H9 (cell line): ENCODE measurements at regions not wholly inside any gene's neighbourhood (a gene's known extent, or its start where the extent isn't known, plus 50 kb on each side); places are given as distances from the start of the nearest gene placed in this dataset.

ENCODE experiments used
- DNase-seq: peaks from one replicate; pipeline ENCODE4 v3.0.0-alpha.2; 2017
- H2AFZ ChIP-seq: one replicate; pipeline ENCODE4 v1.6.1; 2013; ENCODE audit warnings: mild to moderate bottlenecking, low read length, control low read depth, moderate library complexity
- H2AK5ac ChIP-seq: 2 replicates; pipeline ENCODE4 v1.6.1; 2013; ENCODE audit warnings: low read length, control low read depth, mixed read lengths; ENCODE audit not compliant: insufficient read length
- H2BK120ac ChIP-seq: one replicate; pipeline ENCODE4 v1.6.1; 2013; ENCODE audit warnings: low read depth, mild to moderate bottlenecking, low read length, control low read depth, inconsistent platforms; ENCODE audit not compliant: poor library complexity, severe bottlenecking
- H2BK12ac ChIP-seq: 2 replicates; pipeline ENCODE4 v1.6.1; 2013; ENCODE audit warnings: low read length, control low read depth, mixed read lengths, low read depth; ENCODE audit not compliant: insufficient read length
- H2BK15ac ChIP-seq: 2 replicates; pipeline ENCODE4 v1.6.1; 2013; ENCODE audit warnings: low read depth, low read length, control low read depth
- H2BK20ac ChIP-seq: one replicate; pipeline ENCODE4 v1.6.1; 2013; ENCODE audit warnings: low read depth, mild to moderate bottlenecking, low read length, control low read depth, inconsistent platforms; ENCODE audit not compliant: poor library complexity, severe bottlenecking
- H2BK5ac ChIP-seq: 2 replicates; pipeline ENCODE4 v1.6.1; 2013; ENCODE audit warnings: low read length, control low read depth, mixed read lengths; ENCODE audit not compliant: insufficient read length
- H3K14ac ChIP-seq: 2 replicates; pipeline ENCODE4 v1.6.1; 2013; ENCODE audit warnings: low read length, control low read depth; ENCODE audit not compliant: insufficient read depth
- H3K18ac ChIP-seq: 2 replicates; pipeline ENCODE4 v1.6.1; 2013; ENCODE audit warnings: low read depth, mild to moderate bottlenecking, mixed read lengths, low read length, control low read depth; ENCODE audit not compliant: insufficient read length
- H3K23ac ChIP-seq: 2 replicates; pipeline ENCODE4 v1.6.1; 2013; ENCODE audit warnings: low read length, control low read depth, mixed read lengths, low read depth; ENCODE audit not compliant: insufficient read length
- H3K23me2 ChIP-seq: 2 replicates; pipeline ENCODE4 v1.6.1; 2013; ENCODE audit warnings: low read depth, mild to moderate bottlenecking, mixed read lengths, low read length, control low read depth; ENCODE audit not compliant: insufficient read length, poor library complexity, severe bottlenecking
- H3K27ac ChIP-seq: 2 replicates; pipeline ENCODE4 v1.5.1; 2013; ENCODE audit warnings: low read length, control low read depth, mixed read lengths, low read depth; ENCODE audit not compliant: insufficient read length
- H3K27me3 ChIP-seq: 2 replicates; pipeline ENCODE4 v1.6.1; 2013; ENCODE audit warnings: low read length, control low read depth, inconsistent platforms; ENCODE audit not compliant: insufficient read depth
- H3K4ac ChIP-seq: 2 replicates; pipeline ENCODE4 v1.6.1; 2013; ENCODE audit warnings: low read depth, mild to moderate bottlenecking, control low read depth, inconsistent platforms, low read length, moderate library complexity
- H3K4me1 ChIP-seq: 2 replicates; pipeline ENCODE4 v1.6.1; 2013; ENCODE audit warnings: low read length, control low read depth, inconsistent platforms; ENCODE audit not compliant: insufficient read depth
- H3K4me2 ChIP-seq: 2 replicates; pipeline ENCODE4 v1.6.1; 2013; ENCODE audit warnings: low read length, control low read depth, mixed read lengths; ENCODE audit not compliant: insufficient read length, insufficient read depth
- H3K56ac ChIP-seq: 2 replicates; pipeline ENCODE4 v1.6.1; 2013; ENCODE audit warnings: low read depth, mild to moderate bottlenecking, mixed read lengths, low read length, control low read depth; ENCODE audit not compliant: insufficient read length
- H3K79me1 ChIP-seq: 2 replicates; pipeline ENCODE4 v1.6.1; 2013; ENCODE audit warnings: low read depth, mild to moderate bottlenecking, moderate library complexity, low read length, control low read depth, inconsistent platforms; ENCODE audit not compliant: insufficient read depth, poor library complexity, severe bottlenecking
- H3K79me2 ChIP-seq: 2 replicates; pipeline ENCODE4 v1.6.1; 2013; ENCODE audit warnings: low read length, control low read depth, inconsistent platforms; ENCODE audit not compliant: insufficient read depth
- H3K9ac ChIP-seq: 2 replicates; pipeline ENCODE4 v1.6.1; 2013; ENCODE audit warnings: low read length, control low read depth, mixed read lengths; ENCODE audit not compliant: insufficient read length; ENCODE audit errors: extremely low read depth
- H3K9me3 ChIP-seq: one replicate; pipeline ENCODE4 v1.6.1; 2013; ENCODE audit warnings: low read depth, low read length, inconsistent platforms; ENCODE audit not compliant: control insufficient read depth
- H3T11ph ChIP-seq: one replicate; pipeline ENCODE4 v1.6.1; 2013; ENCODE audit warnings: mild to moderate bottlenecking, low read length, control low read depth, inconsistent platforms
- H4K20me1 ChIP-seq: one replicate; pipeline ENCODE4 v1.6.1; 2013; ENCODE audit not compliant: control insufficient read depth, insufficient read length, insufficient read depth
- H4K5ac ChIP-seq: 2 replicates; pipeline ENCODE4 v1.6.1; 2013; ENCODE audit warnings: low read depth, mild to moderate bottlenecking, mixed read lengths, low read length, control low read depth; ENCODE audit not compliant: insufficient read length
- H4K8ac ChIP-seq: replicated peaks from 2 replicates; pipeline ENCODE4 v1.6.1; 2013; ENCODE audit warnings: low read length, control low read depth, mixed read lengths, low read depth; ENCODE audit not compliant: insufficient read length
- H4K91ac ChIP-seq: 2 replicates; pipeline ENCODE4 v1.6.1; 2013; ENCODE audit warnings: low read depth, mild to moderate bottlenecking, moderate library complexity, mixed read lengths, low read length, control low read depth; ENCODE audit not compliant: insufficient read length
- H3K27ac Mint-ChIP-seq, 3 experiments: 2 replicates in 2 of 3; 3 replicates in 1 of 3; pipeline ENCODE4 v1.8.0; 2020 to 2021; ENCODE audit warnings: mixed read lengths in 3 of 3, mild to moderate bottlenecking in 1 of 3, moderate library complexity in 1 of 3
- H3K27me3 Mint-ChIP-seq: 2 replicates; pipeline ENCODE4 v1.8.0; 2021; ENCODE audit warnings: low read depth, mild to moderate bottlenecking, moderate library complexity, mixed read lengths
- H3K36me3 Mint-ChIP-seq, 3 experiments: 2 replicates in 2 of 3; 3 replicates in 1 of 3; pipeline ENCODE4 v1.8.0; 2020 to 2021; ENCODE audit warnings: low read depth in 3 of 3, mixed read lengths in 3 of 3; ENCODE audit not compliant: insufficient read depth in 1 of 3
- H3K4me1 Mint-ChIP-seq, 2 experiments: 2 replicates each; pipeline ENCODE4 v1.8.0; 2020; ENCODE audit warnings: mixed read lengths in 2 of 2
- H3K4me3 Mint-ChIP-seq, 2 experiments: 2 replicates in 1 of 2; 3 replicates in 1 of 2; pipeline ENCODE4 v1.8.0; 2020 to 2021; ENCODE audit warnings: mild to moderate bottlenecking in 2 of 2, mixed read lengths in 2 of 2, moderate library complexity in 1 of 2
- H3K9me3 Mint-ChIP-seq, 2 experiments: 2 replicates in 1 of 2; 3 replicates in 1 of 2; pipeline ENCODE4 v1.8.0; 2020; ENCODE audit warnings: mild to moderate bottlenecking in 2 of 2, mixed read lengths in 2 of 2, moderate library complexity in 1 of 2
- CTCF ChIP-seq: fragments of 200-600 bp; sonication (generic); conservative IDR thresholded peaks from 3 replicates; pipeline ENCODE4 v1.8.0; 2021; ENCODE audit warnings: antibody characterized with exemption, mild to moderate bottlenecking
- WGBS: extraction: QIAGEN DNeasy Blood & Tissue Kit; methylation state at CpG from one replicate; pipeline ENCODE4 v1.1.7; 2013; ENCODE audit warnings: missing lambda C conversion rate, low lambda C conversion rate, mixed read lengths; ENCODE audit not compliant: insufficient read length; ENCODE audit errors: extremely low coverage; 5-methylcytosine and 5-hydroxymethylcytosine counted together

- Histone ChIP-seq H3K4me1 (no peaks in the 10 kb centered on the region), H3K79me2 (no peaks in the 10 kb centered on the region), H2BK120ac (no peak overlapping the region), H4K91ac (no peak overlapping the region), H4K20me1 (no peaks in the 10 kb centered on the region), H3K23ac (no peak overlapping the region), H3K9me3 (peaks cover 12% of the 10 kb centered on the region), H2AK5ac (no peak overlapping the region), H3K9ac (no peak overlapping the region), H3K14ac (no peak overlapping the region), H4K8ac (no peak overlapping the region), H3T11ph (no peak overlapping the region), H3K18ac (no peak overlapping the region), H2BK5ac (no peak overlapping the region), H2BK20ac (no peak overlapping the region), H3K23me2 (no peaks in the 10 kb centered on the region), H3K4ac (no peak overlapping the region), H3K27ac (no peak overlapping the region), H3K4me2 (no peak overlapping the region), H2BK12ac (no peak overlapping the region), H3K56ac (no peak overlapping the region), H2BK15ac (no peak overlapping the region), H2AFZ (no peak overlapping the region), H4K5ac (no peak overlapping the region), H3K79me1 (no peaks in the 10 kb centered on the region), H3K27me3 (no peaks in the 10 kb centered on the region)
- no CpG with 5 or more reads among the region's 6 CpGs for WGBS
- no peaks in the 10 kb centered on the region for H3K27me3 Mint-ChIP-seq
- H3K4me3 Mint-ChIP-seq = no peak overlapping the region
- H3K27ac Mint-ChIP-seq = no peak overlapping the region
- no peaks in the 10 kb centered on the region for H3K4me1 Mint-ChIP-seq
- H3K9me3 Mint-ChIP-seq = peaks cover 9 to 11% of the 10 kb centered on the region in 2 experiments; a peak in 4 of 5 replicates
- peak; percentile 26 for DNase-seq
- H3K36me3 Mint-ChIP-seq = peaks cover 0 to 12% (median 2%) of the 10 kb centered on the region in 3 experiments; a peak in 4 of 7 replicates
- TF ChIP-seq CTCF = no peak
Measured at GRCh38 chr4:30330894-30331652, 389.1 kb upstream of the PCDH7 start.
